Keratinocyte (primary cell): ENCODE measurements at regions not wholly inside any gene's neighbourhood (a gene's known extent, or its start where the extent isn't known, plus 50 kb on each side); places are given as distances from the start of the nearest gene placed in this dataset.

ENCODE experiments used
- DNase-seq: peaks from one replicate; pipeline ENCODE4 v3.0.0-alpha.2; 2011; ENCODE audit warnings: low read depth, missing footprints, low spot score
- FAIRE-seq: peaks from 2 replicates; lab custom pipeline; 2011; peaks lifted over from hg19 to GRCh38; lab: Jason Lieb, UNC
- H2AFZ ChIP-seq: 2 replicates; pipeline ENCODE4 v1.6.0; 2012; ENCODE audit warnings: low read length, control low read depth, inconsistent platforms; ENCODE audit not compliant: control insufficient read depth
- H3K27ac ChIP-seq: 2 replicates; pipeline ENCODE4 v1.5.1; 2011; ENCODE audit warnings: low read length; ENCODE audit not compliant: control insufficient read depth, insufficient read depth
- H3K27me3 ChIP-seq: 3 replicates; pipeline ENCODE4 v1.6.0; 2011; ENCODE audit warnings: low read length; ENCODE audit not compliant: control insufficient read depth, insufficient read depth; ENCODE audit errors: extremely low read depth
- H3K36me3 ChIP-seq, 2 experiments: 2 replicates in 1 of 2; 3 replicates in 1 of 2; pipeline ENCODE4 v1.5.1; 2011; ENCODE audit warnings: low read length in 2 of 2, mild to moderate bottlenecking in 1 of 2; ENCODE audit not compliant: control insufficient read depth in 2 of 2, insufficient read depth in 2 of 2; ENCODE audit errors: extremely low read depth in 1 of 2
- H3K4me1 ChIP-seq: 3 replicates; pipeline ENCODE4 v1.5.1; 2011; ENCODE audit warnings: low read length; ENCODE audit not compliant: control insufficient read depth, insufficient read depth; ENCODE audit errors: extremely low read depth
- H3K4me2 ChIP-seq: 3 replicates; pipeline ENCODE4 v1.6.0; 2011; ENCODE audit warnings: low read depth, low read length; ENCODE audit not compliant: control insufficient read depth, insufficient read depth; ENCODE audit errors: extremely low read depth
- H3K4me3 ChIP-seq, 3 experiments: fragments of 200-600 bp in 1 of 3; sonication (generic) in 1 of 3; 2 replicates in 2 of 3; 3 replicates in 1 of 3; pipeline ENCODE4 v1.5.1; 2011 to 2016; ENCODE audit warnings: low read length in 3 of 3, mild to moderate bottlenecking in 3 of 3, control low read depth in 2 of 3, inconsistent platforms in 1 of 3, low read depth in 1 of 3, mixed read lengths in 1 of 3, mixed run types in 1 of 3, moderate library complexity in 1 of 3; ENCODE audit not compliant: control insufficient read depth in 2 of 3, insufficient read depth in 2 of 3; ENCODE audit errors: extremely low read depth in 1 of 3
- H3K79me2 ChIP-seq: 2 replicates; pipeline ENCODE4 v1.6.0; 2012; ENCODE audit warnings: low read length; ENCODE audit not compliant: control insufficient read depth, insufficient read depth
- H3K9ac ChIP-seq: 3 replicates; pipeline ENCODE4 v1.6.0; 2011; ENCODE audit warnings: low read length; ENCODE audit not compliant: control insufficient read depth, insufficient read depth; ENCODE audit errors: extremely low read depth
- H3K9me1 ChIP-seq: 3 replicates; pipeline ENCODE4 v1.6.0; 2011; ENCODE audit warnings: low read length; ENCODE audit not compliant: control insufficient read depth, insufficient read depth; ENCODE audit errors: extremely low read depth
- H3K9me3 ChIP-seq: 2 replicates; pipeline ENCODE4 v1.5.1; 2012; ENCODE audit warnings: low read depth, low read length; ENCODE audit not compliant: control insufficient read depth
- H4K20me1 ChIP-seq: 3 replicates; pipeline ENCODE4 v1.6.0; 2011; ENCODE audit warnings: low read length; ENCODE audit not compliant: control insufficient read depth, insufficient read depth; ENCODE audit errors: extremely low read depth
- EZH2 ChIP-seq: IDR thresholded peaks from one replicate; pipeline ENCODE4 v1.6.1; 2012; ENCODE audit warnings: inconsistent platforms, mild to moderate bottlenecking, low read length, moderate library complexity
- dilution Hi-C: fragments of 300-500 bp; cut with MboI; formaldehyde crosslinking; loops from one replicate; pipeline ENCODE4 v1.7.0; 2020; ENCODE audit warnings: low sequenced_read_pairs; ENCODE audit not compliant: extremely low pct_ligation_motif_present
- TF ChIP-seq, protein P1 (sequence below), 3 experiments: IDR thresholded peaks in 1 of 3; conservative IDR thresholded peaks in 1 of 3; optimal IDR thresholded peaks in 1 of 3; 2 replicates in 2 of 3; 3 replicates in 1 of 3; pipeline versions ENCODE3 to v1.5.1; 2011; ENCODE audit warnings: low read length in 3 of 3, mild to moderate bottlenecking in 3 of 3, moderate library complexity in 2 of 3, control low read depth in 1 of 3, inconsistent platforms in 1 of 3; ENCODE audit not compliant: insufficient read depth in 2 of 3; ENCODE audit errors: extremely low read depth in 1 of 3

GRCh38 chr9:121577166-121577565, 74.3 kb upstream of the DAB2IP start:
- no peaks in the 10 kb centered on the region for H4K20me1 ChIP-seq
- no peaks in the 10 kb centered on the region for H3K79me2 ChIP-seq
- H3K9me3 ChIP-seq: no peaks in the 10 kb centered on the region
- H3K9ac ChIP-seq: no peak overlapping the region
- no peaks in the 10 kb centered on the region for H3K4me1 ChIP-seq
- no peak for FAIRE-seq
- H3K9me1 ChIP-seq: no peaks in the 10 kb centered on the region
- TF ChIP-seq, protein P1, sequence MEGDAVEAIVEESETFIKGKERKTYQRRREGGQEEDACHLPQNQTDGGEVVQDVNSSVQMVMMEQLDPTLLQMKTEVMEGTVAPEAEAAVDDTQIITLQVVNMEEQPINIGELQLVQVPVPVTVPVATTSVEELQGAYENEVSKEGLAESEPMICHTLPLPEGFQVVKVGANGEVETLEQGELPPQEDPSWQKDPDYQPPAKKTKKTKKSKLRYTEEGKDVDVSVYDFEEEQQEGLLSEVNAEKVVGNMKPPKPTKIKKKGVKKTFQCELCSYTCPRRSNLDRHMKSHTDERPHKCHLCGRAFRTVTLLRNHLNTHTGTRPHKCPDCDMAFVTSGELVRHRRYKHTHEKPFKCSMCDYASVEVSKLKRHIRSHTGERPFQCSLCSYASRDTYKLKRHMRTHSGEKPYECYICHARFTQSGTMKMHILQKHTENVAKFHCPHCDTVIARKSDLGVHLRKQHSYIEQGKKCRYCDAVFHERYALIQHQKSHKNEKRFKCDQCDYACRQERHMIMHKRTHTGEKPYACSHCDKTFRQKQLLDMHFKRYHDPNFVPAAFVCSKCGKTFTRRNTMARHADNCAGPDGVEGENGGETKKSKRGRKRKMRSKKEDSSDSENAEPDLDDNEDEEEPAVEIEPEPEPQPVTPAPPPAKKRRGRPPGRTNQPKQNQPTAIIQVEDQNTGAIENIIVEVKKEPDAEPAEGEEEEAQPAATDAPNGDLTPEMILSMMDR (optimal IDR thresholded peaks at IDR 0.05 in 1 of 3, IDR thresholded peaks at IDR 0.05 in 1 of 3, conservative IDR thresholded peaks at IDR 0.05 in 1 of 3; ENCODE audit: extremely low read depth in 1 of 3, insufficient read depth in 2 of 3, low read length in 3 of 3): no peak
- no peak for TF ChIP-seq EZH2
- no peaks in the 10 kb centered on the region for H3K36me3 ChIP-seq
- no peak overlapping the region for H2AFZ ChIP-seq
- H3K27ac ChIP-seq: no peak overlapping the region
- H3K4me3 ChIP-seq: no peak overlapping the region
- dilution Hi-C loops: no loop called here
- no peak for DNase-seq
- H3K4me2 ChIP-seq: no peak overlapping the region
- H3K27me3 ChIP-seq: peaks cover 8% of the 10 kb centered on the region

- no peaks in the 10 kb centered on the region for H3K9me3 ChIP-seq
- H3K4me3 ChIP-seq: no peak overlapping the region
- H3K4me1 ChIP-seq: no peaks in the 10 kb centered on the region
- dilution Hi-C loops: no loop called here
- DNase-seq: no peak
- no peak overlapping the region for H3K4me2 ChIP-seq
- H2AFZ ChIP-seq: no peak overlapping the region
- no peaks in the 10 kb centered on the region for H3K36me3 ChIP-seq
- H3K9ac ChIP-seq: no peak overlapping the region
- H3K79me2 ChIP-seq: no peaks in the 10 kb centered on the region
- no peaks in the 10 kb centered on the region for H3K9me1 ChIP-seq
- H3K27ac ChIP-seq: no peak overlapping the region
- TF ChIP-seq EZH2: no peak
- TF ChIP-seq, protein P1 (optimal IDR thresholded peaks at IDR 0.05 in 1 of 3, IDR thresholded peaks at IDR 0.05 in 1 of 3, conservative IDR thresholded peaks at IDR 0.05 in 1 of 3; ENCODE audit: extremely low read depth in 1 of 3, insufficient read depth in 2 of 3, low read length in 3 of 3): no peak
- peaks cover 8% of the 10 kb centered on the region for H3K27me3 ChIP-seq
- FAIRE-seq: no peak
- no peaks in the 10 kb centered on the region for H4K20me1 ChIP-seq
Measured at GRCh38 chr9:121577572-121577971, 73.9 kb upstream of the DAB2IP start.
